ENCODE measurements at regions not wholly inside any gene's neighbourhood (a gene's known extent, or its start where the extent isn't known, plus 50 kb on each side); places are given as distances from the start of the nearest gene placed in this dataset.

DNA sequence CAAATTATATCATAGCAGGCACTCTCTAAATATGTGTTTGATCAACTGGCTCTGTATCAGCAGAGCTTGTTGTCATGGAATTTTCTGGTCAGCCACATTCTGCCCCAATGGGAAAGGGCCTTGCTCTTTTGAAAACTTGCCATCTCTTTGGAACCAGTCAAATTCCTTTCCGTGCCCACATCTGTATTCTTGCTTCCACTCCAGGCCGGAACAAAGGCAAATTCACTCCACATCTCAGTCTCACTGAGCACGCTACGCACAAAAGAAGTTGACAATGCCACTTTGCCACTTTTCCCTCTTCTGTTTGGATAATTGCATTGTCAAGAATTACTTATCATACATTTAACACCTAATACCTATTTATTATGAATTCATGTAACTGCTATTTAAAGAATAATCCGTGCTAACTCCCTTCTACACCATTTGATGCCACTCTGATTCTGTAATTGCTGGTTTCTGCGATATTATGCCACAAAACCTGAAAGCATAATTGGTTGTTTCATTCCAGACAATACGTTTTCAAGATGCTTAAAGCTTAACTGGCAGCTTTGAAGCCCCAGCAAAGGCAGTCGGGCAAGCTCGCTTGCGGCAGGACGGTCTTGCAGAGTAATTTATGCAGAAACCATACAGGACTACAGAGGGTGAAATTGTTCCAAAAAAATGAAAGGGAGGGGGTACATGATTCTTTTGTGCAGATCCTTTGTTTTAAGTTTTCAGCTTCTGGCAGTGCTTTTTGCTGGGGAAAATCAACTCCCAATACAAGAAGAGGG is 277.7 kb downstream of the MSX2 start:
- no peak overlapping the region for H3K4me3 ChIP-seq (ENCODE audit: low read depth, low read length)
- BruUV-seq (replicated peaks): no TSS peak
- CTCF ChIA-PET: no interaction called here
- DNase-seq: no peak
- POLR2A ChIA-PET: no interaction called here
- TF ChIP-seq CTCF (IDR thresholded peaks at IDR 0.05; ENCODE audit: insufficient read depth in 1 of 2, low read depth in 1 of 2, low read length in 1 of 2, severe bottlenecking in 1 of 2, unreplicated experiment in 1 of 2): no peak
- Mint-ChIP-seq H3K36me3 (ENCODE audit: insufficient read depth, unreplicated experiment) (no peaks in the 10 kb centered on the region), H3K27ac (ENCODE audit: unreplicated experiment) (no peak overlapping the region), H3K9me3 (ENCODE audit: unreplicated experiment) (no peaks in the 10 kb centered on the region), H3K4me3 (ENCODE audit: unreplicated experiment) (no peak overlapping the region), H3K27me3 (ENCODE audit: insufficient read depth, unreplicated experiment) (peaks cover 18% of the 10 kb centered on the region), H3K4me1 (ENCODE audit: low read depth, unreplicated experiment) (no peaks in the 10 kb centered on the region)
- H3K9me3 ChIP-seq: no peaks in the 10 kb centered on the region
- intact Hi-C loops (cut with micrococcal nuclease; ENCODE audit: unreplicated experiment): no loop called here
- no peaks in the 10 kb centered on the region for H3K36me3 ChIP-seq (ENCODE audit: control insufficient read depth, insufficient read depth, low read length)
- no peaks in the 10 kb centered on the region for H3K4me1 ChIP-seq
- H3K27me3 ChIP-seq (replicated peaks; ENCODE audit: control insufficient read depth, insufficient read depth, low read length): no peaks in the 10 kb centered on the region; the same call in 1 of the 2 replicates

- no peaks in the 10 kb centered on the region for H3K9me3 Mint-ChIP-seq (ENCODE audit: unreplicated experiment)
- Histone ChIP-seq H3K4me1 (no peaks in the 10 kb centered on the region), H3K4me3 (ENCODE audit: low read depth, low read length) (no peak overlapping the region), H3K9me3 (no peaks in the 10 kb centered on the region), H3K27me3 (replicated peaks; ENCODE audit: control insufficient read depth, insufficient read depth, low read length) (no peaks in the 10 kb centered on the region), H3K36me3 (ENCODE audit: control insufficient read depth, insufficient read depth, low read length) (no peaks in the 10 kb centered on the region)
- no TSS peak for BruUV-seq (replicated peaks)
- CTCF ChIA-PET: interaction anchor here (0.6 kb wide), 1 partner anchor 393 kb away, joined by 4 read pairs; no protein-coding TSS in a partner anchor
- peaks cover 18% of the 10 kb centered on the region for H3K27me3 Mint-ChIP-seq (ENCODE audit: insufficient read depth, unreplicated experiment)
- no peak for TF ChIP-seq CTCF (IDR thresholded peaks at IDR 0.05; ENCODE audit: insufficient read depth in 1 of 2, low read depth in 1 of 2, low read length in 1 of 2, severe bottlenecking in 1 of 2, unreplicated experiment in 1 of 2)
- H3K4me3 Mint-ChIP-seq (ENCODE audit: unreplicated experiment): no peak overlapping the region
- intact Hi-C loops (cut with micrococcal nuclease; ENCODE audit: unreplicated experiment): no loop called here
- no peak for DNase-seq
- POLR2A ChIA-PET: no interaction called here
- H3K27ac Mint-ChIP-seq (ENCODE audit: unreplicated experiment): no peak overlapping the region
- no peaks in the 10 kb centered on the region for H3K36me3 Mint-ChIP-seq (ENCODE audit: insufficient read depth, unreplicated experiment)
- no peaks in the 10 kb centered on the region for H3K4me1 Mint-ChIP-seq (ENCODE audit: low read depth, unreplicated experiment)
Measured at GRCh38 chr5:175001311-175001710, 276.9 kb downstream of the MSX2 start.

- H3K4me3 Mint-ChIP-seq (ENCODE audit: unreplicated experiment): no peak overlapping the region
- Histone ChIP-seq H3K36me3 (ENCODE audit: control insufficient read depth, insufficient read depth, low read length) (no peaks in the 10 kb centered on the region), H3K4me3 (ENCODE audit: low read depth, low read length) (no peak overlapping the region), H3K27me3 (replicated peaks; ENCODE audit: control insufficient read depth, insufficient read depth, low read length) (no peaks in the 10 kb centered on the region; the same call in 1 of the 2 replicates), H3K4me1 (no peaks in the 10 kb centered on the region), H3K9me3 (no peaks in the 10 kb centered on the region)
- BruUV-seq (replicated peaks): no TSS peak
- no peak for TF ChIP-seq CTCF (IDR thresholded peaks at IDR 0.05; ENCODE audit: insufficient read depth in 1 of 2, low read depth in 1 of 2, low read length in 1 of 2, severe bottlenecking in 1 of 2, unreplicated experiment in 1 of 2)
- CTCF ChIA-PET: no interaction called here
- H3K27me3 Mint-ChIP-seq (ENCODE audit: insufficient read depth, unreplicated experiment): peaks cover 12% of the 10 kb centered on the region
- no peak for DNase-seq
- H3K4me1 Mint-ChIP-seq (ENCODE audit: low read depth, unreplicated experiment): no peaks in the 10 kb centered on the region
- intact Hi-C loops (cut with micrococcal nuclease; ENCODE audit: unreplicated experiment): no loop called here
- H3K36me3 Mint-ChIP-seq (ENCODE audit: insufficient read depth, unreplicated experiment): no peaks in the 10 kb centered on the region
- POLR2A ChIA-PET: no interaction called here
- no peaks in the 10 kb centered on the region for H3K9me3 Mint-ChIP-seq (ENCODE audit: unreplicated experiment)
- no peak overlapping the region for H3K27ac Mint-ChIP-seq (ENCODE audit: unreplicated experiment)
Measured at GRCh38 chr5:174999581-174999980, 275.2 kb downstream of the MSX2 start.
